ENCODE measurements at regions not wholly inside any gene's neighbourhood (a gene's known extent, or its start where the extent isn't known, plus 50 kb on each side); places are given as distances from the start of the nearest gene placed in this dataset.

DNA sequence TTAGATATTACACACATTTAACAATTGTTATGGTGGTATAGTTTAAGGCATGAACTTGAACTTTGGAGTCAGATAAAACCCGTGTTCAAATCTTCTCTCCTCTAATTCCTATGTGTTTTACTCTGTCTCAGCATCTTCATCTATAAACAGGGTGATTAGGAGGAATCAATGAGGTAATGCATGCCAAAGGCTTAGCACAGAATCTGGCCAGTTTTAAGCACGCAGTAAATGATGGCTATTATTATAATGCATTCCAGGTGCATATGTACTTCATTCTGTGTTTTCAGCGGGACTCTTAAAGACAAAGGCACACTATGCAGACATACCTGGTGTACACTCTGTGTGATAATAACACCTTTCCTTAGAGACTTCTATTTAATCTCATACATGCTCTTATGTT is 88.0 kb upstream of the FRY start:
- TF ChIP-seq, protein P1, sequence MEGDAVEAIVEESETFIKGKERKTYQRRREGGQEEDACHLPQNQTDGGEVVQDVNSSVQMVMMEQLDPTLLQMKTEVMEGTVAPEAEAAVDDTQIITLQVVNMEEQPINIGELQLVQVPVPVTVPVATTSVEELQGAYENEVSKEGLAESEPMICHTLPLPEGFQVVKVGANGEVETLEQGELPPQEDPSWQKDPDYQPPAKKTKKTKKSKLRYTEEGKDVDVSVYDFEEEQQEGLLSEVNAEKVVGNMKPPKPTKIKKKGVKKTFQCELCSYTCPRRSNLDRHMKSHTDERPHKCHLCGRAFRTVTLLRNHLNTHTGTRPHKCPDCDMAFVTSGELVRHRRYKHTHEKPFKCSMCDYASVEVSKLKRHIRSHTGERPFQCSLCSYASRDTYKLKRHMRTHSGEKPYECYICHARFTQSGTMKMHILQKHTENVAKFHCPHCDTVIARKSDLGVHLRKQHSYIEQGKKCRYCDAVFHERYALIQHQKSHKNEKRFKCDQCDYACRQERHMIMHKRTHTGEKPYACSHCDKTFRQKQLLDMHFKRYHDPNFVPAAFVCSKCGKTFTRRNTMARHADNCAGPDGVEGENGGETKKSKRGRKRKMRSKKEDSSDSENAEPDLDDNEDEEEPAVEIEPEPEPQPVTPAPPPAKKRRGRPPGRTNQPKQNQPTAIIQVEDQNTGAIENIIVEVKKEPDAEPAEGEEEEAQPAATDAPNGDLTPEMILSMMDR (IDR thresholded peaks at IDR 0.05) = no peak
- TF ChIP-seq EZH2 (IDR thresholded peaks at IDR 0.05; ENCODE audit: borderline replicate concordance, insufficient read depth, low read depth, low read length, poor library complexity, severe bottlenecking) = no peak
- CTCF ChIA-PET = interaction anchor here (1.0 kb wide), 1 partner anchor 35 kb away, joined by 4 read pairs; no protein-coding TSS in a partner anchor

DNA sequence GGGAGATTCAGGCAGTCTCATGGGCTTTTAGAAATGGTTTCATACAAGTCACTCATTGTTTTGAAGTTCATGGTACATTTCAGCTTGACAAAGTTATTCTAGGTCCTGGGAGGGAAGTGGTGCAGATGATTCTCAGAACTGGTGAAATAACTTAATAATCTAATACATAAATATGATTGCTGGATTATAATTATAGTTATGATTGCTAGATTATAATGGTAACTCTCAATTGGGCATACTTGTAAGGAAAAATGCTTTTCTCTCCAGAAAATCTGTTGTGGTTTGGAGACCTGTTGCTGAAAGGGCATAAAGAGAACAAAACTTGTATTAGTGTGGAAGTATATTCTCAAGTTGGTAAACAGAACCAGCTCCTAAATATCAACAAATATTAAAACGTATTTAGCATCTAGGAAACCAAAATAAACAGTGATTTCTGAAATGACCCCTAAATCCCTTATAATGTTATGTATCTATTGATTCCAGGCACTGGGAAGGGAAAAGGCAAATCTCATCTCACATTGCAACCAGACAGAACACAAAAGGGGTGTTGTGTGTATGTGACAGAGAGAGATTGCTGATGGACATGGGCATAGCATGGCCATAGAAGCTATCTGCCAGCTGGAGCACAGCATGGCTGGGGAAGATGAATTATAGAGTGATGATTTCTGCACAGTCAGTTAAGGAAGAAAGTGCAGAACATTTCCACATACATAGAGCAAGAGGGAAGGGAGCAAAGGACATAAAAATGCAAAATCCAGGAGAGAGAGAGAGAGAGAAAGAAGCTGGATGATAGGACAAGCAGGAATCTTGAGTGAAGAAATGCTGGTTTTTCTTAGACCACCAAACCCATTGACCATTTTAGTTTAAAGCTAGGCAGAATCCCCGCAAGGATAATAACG is 87.1 kb upstream of the FRY start:
- H3K27me3 Mint-ChIP-seq = no peaks in the 10 kb centered on the region
- H2AFZ ChIP-seq (ENCODE audit: insufficient read depth, low read depth, low read length, poor library complexity, severe bottlenecking) = no peak overlapping the region
- no peaks in the 10 kb centered on the region for H3K4me1 Mint-ChIP-seq
- no peaks in the 10 kb centered on the region for H3K4me1 ChIP-seq (ENCODE audit: control insufficient read depth in 2 of 2, insufficient read depth in 2 of 2, low read length in 2 of 2)
- no CpG with 5 or more reads among the region's 3 CpGs for WGBS (ENCODE audit: insufficient coverage)
- peaks cover 0 to 3% of the 10 kb centered on the region in 2 experiments for H3K36me3 ChIP-seq (replicated peaks in 1 of 2; ENCODE audit: control extremely low read depth in 1 of 2, control insufficient read depth in 1 of 2, extremely low read depth in 1 of 2, insufficient read depth in 2 of 2, low read length in 1 of 2)
- no peak overlapping the region for H3K4me2 ChIP-seq (replicated peaks; ENCODE audit: low read depth, low read length, poor library complexity, severe bottlenecking)
- H3K27ac ChIP-seq (ENCODE audit: low read length in 2 of 2) = no peak overlapping the region
- ChIA-PET POLR2A (interaction anchor here (0.7 kb wide), 1 partner anchor 249 kb away, joined by 3 read pairs; no protein-coding TSS in a partner anchor), CTCF (interaction anchor here (0.9 to 1.6 kb wide), 5 partner anchors 9 to 86 kb away, joined by 3 to 6 read pairs (median 4); no protein-coding TSS in a partner anchor)
- no peaks in the 10 kb centered on the region for H3K79me2 ChIP-seq (ENCODE audit: control insufficient read depth, insufficient read depth, low read length)
- no peaks in the 10 kb centered on the region for H3K9me3 ChIP-seq (ENCODE audit: control extremely low read depth in 1 of 3, control insufficient read depth in 2 of 3, insufficient read depth in 1 of 3, low read length in 2 of 3)
- H3K27me3 ChIP-seq (replicated peaks in 1 of 4; ENCODE audit: control extremely low read depth in 1 of 4, control insufficient read depth in 3 of 4, insufficient read depth in 4 of 4, low read length in 3 of 4) = no peaks in the 10 kb centered on the region
- no peak overlapping the region for H3K4me3 Mint-ChIP-seq
- no peak overlapping the region for H3K4me3 ChIP-seq (ENCODE audit: control extremely low read depth in 1 of 5, extremely low read depth in 1 of 5, insufficient read depth in 1 of 5, low read depth in 2 of 5, low read length in 4 of 5)
- H4K20me1 ChIP-seq (ENCODE audit: control insufficient read depth, insufficient read depth, low read length, poor library complexity, severe bottlenecking) = no peaks in the 10 kb centered on the region
- no peaks in the 10 kb centered on the region for H3K9me3 Mint-ChIP-seq (ENCODE audit: insufficient read depth)
- no peak overlapping the region for H3K9ac ChIP-seq (ENCODE audit: low read length)
- H3K27ac Mint-ChIP-seq = no peak overlapping the region
- ATAC-seq (ENCODE audit: low read depth) = no peak
- no peak for DNase-seq
- intact Hi-C loops (cut with micrococcal nuclease) = no loop called here
- TF ChIP-seq, protein P1 (IDR thresholded peaks at IDR 0.05) = no peak
- no peak for TF ChIP-seq EZH2 (IDR thresholded peaks at IDR 0.05; ENCODE audit: borderline replicate concordance, insufficient read depth, low read depth, low read length, poor library complexity, severe bottlenecking)

More for the DNA sequence above, 88.0 kb upstream of the FRY start:
- Mint-ChIP-seq H3K27me3 (no peaks in the 10 kb centered on the region), H3K27ac (no peak overlapping the region), H3K9me3 (ENCODE audit: insufficient read depth) (no peaks in the 10 kb centered on the region), H3K4me1 (no peaks in the 10 kb centered on the region), H3K4me3 (no peak overlapping the region)
- no peak overlapping the region for H3K4me3 ChIP-seq (ENCODE audit: control extremely low read depth in 1 of 5, extremely low read depth in 1 of 5, insufficient read depth in 1 of 5, low read depth in 2 of 5, low read length in 4 of 5)
- H4K20me1 ChIP-seq (ENCODE audit: control insufficient read depth, insufficient read depth, low read length, poor library complexity, severe bottlenecking) = no peaks in the 10 kb centered on the region
- no peak overlapping the region for H3K27ac ChIP-seq (ENCODE audit: low read length in 2 of 2)
- H3K9ac ChIP-seq (ENCODE audit: low read length) = no peak overlapping the region
- no peaks in the 10 kb centered on the region for H3K27me3 ChIP-seq (replicated peaks in 1 of 4; ENCODE audit: control extremely low read depth in 1 of 4, control insufficient read depth in 3 of 4, insufficient read depth in 4 of 4, low read length in 3 of 4)
- no peaks in the 10 kb centered on the region for H3K9me3 ChIP-seq (ENCODE audit: control extremely low read depth in 1 of 3, control insufficient read depth in 2 of 3, insufficient read depth in 1 of 3, low read length in 2 of 3)
- no peak overlapping the region for H3K4me2 ChIP-seq (replicated peaks; ENCODE audit: low read depth, low read length, poor library complexity, severe bottlenecking)
- intact Hi-C loops (cut with micrococcal nuclease) = no loop called here
- peaks cover 0 to 3% of the 10 kb centered on the region in 2 experiments for H3K36me3 ChIP-seq (replicated peaks in 1 of 2; ENCODE audit: control extremely low read depth in 1 of 2, control insufficient read depth in 1 of 2, extremely low read depth in 1 of 2, insufficient read depth in 2 of 2, low read length in 1 of 2)
- no peaks in the 10 kb centered on the region for H3K79me2 ChIP-seq (ENCODE audit: control insufficient read depth, insufficient read depth, low read length)
- POLR2A ChIA-PET = no interaction called here
- no peak for ATAC-seq (ENCODE audit: low read depth)
- DNase-seq = no peak
- WGBS (ENCODE audit: insufficient coverage) = no CpG with 5 or more reads among the region's 3 CpGs
- no peak overlapping the region for H2AFZ ChIP-seq (ENCODE audit: insufficient read depth, low read depth, low read length, poor library complexity, severe bottlenecking)
- no peaks in the 10 kb centered on the region for H3K4me1 ChIP-seq (ENCODE audit: control insufficient read depth in 2 of 2, insufficient read depth in 2 of 2, low read length in 2 of 2)

Data from B cell (primary cell).